T47D (cell line): ENCODE measurements at regions not wholly inside any gene's neighbourhood (a gene's known extent, or its start where the extent isn't known, plus 50 kb on each side); places are given as distances from the start of the nearest gene placed in this dataset.

ENCODE experiments used
- DNase-seq, 2 experiments: peaks; one replicate each; pipeline versions ENCODE4 v3.0.0 to v3.0.0-alpha.2; 2011 to 2012; ENCODE audit warnings: low read depth in 1 of 2, low spot score in 1 of 2
- JUND ChIP-seq: IDR thresholded peaks from 2 replicates; pipeline ENCODE4 v1.6.1; 2012; ENCODE audit warnings: low read depth
- in situ Hi-C: cut with HindIII; loops from 2 replicates; pipeline ENCODE4 v1.10.0; 2016; ENCODE audit warnings: low sequenced_read_pairs, low pct_unique_long_range_greater_than_20kb

GRCh38 chr7:108808549-108809266 is 239.0 kb downstream of the DNAJB9 start:
- in situ Hi-C loops, result no loop called here
- no peak for DNase-seq
- TF ChIP-seq JUND, result no peak

- DNase-seq, result peak in 1 of 2 experiments; percentile 10
- TF ChIP-seq JUND, result no peak
- in situ Hi-C loops, result no loop called here
These were observed 239.7 kb downstream of the DNAJB9 start for GRCh38 chr7:108809356-108809755.

GRCh38 chr7:108810756-108811385 is 241.2 kb downstream of the DNAJB9 start:
- TF ChIP-seq JUND, result no peak
- DNase-seq, result no peak
- in situ Hi-C loops, result no loop called here

GRCh38 chr7:108813251-108814014 is 243.8 kb downstream of the DNAJB9 start:
- in situ Hi-C loops, result no loop called here
- no peak for TF ChIP-seq JUND
- DNase-seq, result peak in 1 of 2 experiments; percentile 5

GRCh38 chr7:108815815-108816214 is 246.1 kb downstream of the DNAJB9 start:
- TF ChIP-seq JUND, result peak; percentile 92
- DNase-seq, result peak; percentile 4 to 95
- in situ Hi-C loops, result no loop called here

GRCh38 chr7:108818742-108819141 is 249.1 kb downstream of the DNAJB9 start:
- TF ChIP-seq JUND, result no peak
- in situ Hi-C loops, result no loop called here

GRCh38 chr7:108824840-108825580 is 255.3 kb downstream of the DNAJB9 start:
- no peak for TF ChIP-seq JUND
- in situ Hi-C loops, result no loop called here
- no peak for DNase-seq

More at GRCh38 chr7:108818742-108819141, 249.1 kb downstream of the DNAJB9 start:
- no peak for DNase-seq

- in situ Hi-C loops, result no loop called here
- TF ChIP-seq JUND, result no peak
These were observed 255.9 kb downstream of the DNAJB9 start for GRCh38 chr7:108825581-108825909.

GRCh38 chr7:108836256-108836655 is 266.6 kb downstream of the DNAJB9 start:
- in situ Hi-C loops, result no loop called here
- DNase-seq, result no peak
- no peak for TF ChIP-seq JUND

More at GRCh38 chr7:108825581-108825909, 255.9 kb downstream of the DNAJB9 start:
- no peak for DNase-seq

- no peak for TF ChIP-seq JUND
- in situ Hi-C loops, result no loop called here
- DNase-seq, result no peak
These were observed 268.5 kb downstream of the DNAJB9 start for GRCh38 chr7:108838198-108838597.

- in situ Hi-C loops, result no loop called here
- no peak for DNase-seq
These were observed 269.4 kb downstream of the DNAJB9 start for GRCh38 chr7:108839076-108839475.

GRCh38 chr7:108845951-108846350 is 276.3 kb downstream of the DNAJB9 start:
- DNase-seq, result peak in 1 of 2 experiments; percentile 91
- TF ChIP-seq JUND, result peak; percentile 98
- in situ Hi-C loops, result no loop called here

More at GRCh38 chr7:108839076-108839475, 269.4 kb downstream of the DNAJB9 start:
- no peak for TF ChIP-seq JUND

- DNase-seq, result peak; percentile 14 to 96
- TF ChIP-seq JUND, result peak; percentile 63
- in situ Hi-C loops, result no loop called here
These were observed 276.8 kb downstream of the DNAJB9 start for GRCh38 chr7:108846471-108846870.
